ENCODE measurements at regions not wholly inside any gene's neighbourhood (a gene's known extent, or its start where the extent isn't known, plus 50 kb on each side); places are given as distances from the start of the nearest gene placed in this dataset.

- Histone ChIP-seq H3K36me3 (ENCODE audit: control insufficient read depth, insufficient read depth, low read length) (no peaks in the 10 kb centered on the region), H3K27me3 (ENCODE audit: control insufficient read depth, insufficient read depth, low read length) (peaks cover 31% of the 10 kb centered on the region), H3K27ac (ENCODE audit: low read length) (no peak overlapping the region), H3K4me3 (ENCODE audit: low read depth in 2 of 2, low read length in 2 of 2) (no peak overlapping the region), H3K4me1 (ENCODE audit: control insufficient read depth, insufficient read depth, low read length) (no peaks in the 10 kb centered on the region), H3K9me3 (ENCODE audit: control insufficient read depth, insufficient read depth, low read depth, low read length) (no peaks in the 10 kb centered on the region)
- DNase-seq (ENCODE audit: low read depth, low spot score) (no peak), ATAC-seq (no peak)
- in situ Hi-C loops (cut with HindIII; ENCODE audit: low pct_unique_long_range_greater_than_20kb, low sequenced_read_pairs) = no loop called here
- TF ChIP-seq SIN3A (IDR thresholded peaks at IDR 0.05; ENCODE audit: borderline replicate concordance, insufficient read depth, low read depth, low read length) (no peak), TCF7L2 (IDR thresholded peaks at IDR 0.05; ENCODE audit: low read depth, low read length) (no peak), POLR2AphosphoS5 (IDR thresholded peaks at IDR 0.05; ENCODE audit: low read depth, low read length) (no peak), CTCF (IDR thresholded peaks at IDR 0.05) (no peak), REST (IDR thresholded peaks at IDR 0.05; ENCODE audit: insufficient read depth in 1 of 2, low read depth in 2 of 2, low read length in 1 of 2) (no peak)
- POLR2A ChIA-PET = no interaction called here
- no TSS peak for BruUV-seq (replicated peaks)
- CTCF ChIA-PET = no interaction called here
- intact Hi-C loops (cut with micrococcal nuclease; ENCODE audit: unreplicated experiment) = no loop called here
Observed at GRCh38 chr3:124516333-124516732, 213.9 kb upstream of the UMPS start.

DNA sequence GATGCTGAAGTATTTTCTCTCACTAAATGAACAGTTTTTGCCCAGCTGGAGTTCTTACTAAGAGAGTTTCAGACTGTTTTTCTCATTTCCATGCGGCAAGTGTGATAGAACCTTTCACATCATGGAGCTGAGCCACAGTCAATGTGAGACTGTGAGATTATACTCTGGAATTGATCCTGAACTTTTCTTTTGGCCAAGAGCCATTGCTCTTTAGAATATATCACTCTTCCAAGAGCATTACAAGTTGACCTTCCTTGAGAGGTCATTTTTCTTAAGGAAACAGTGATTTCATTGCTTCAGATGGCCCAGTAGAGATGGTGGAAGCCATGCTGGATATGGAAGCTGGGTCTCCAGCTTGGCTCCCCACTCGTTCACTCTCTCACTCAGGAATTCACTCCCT, 212.9 kb upstream of the UMPS start:
- ATAC-seq (no peak), DNase-seq (ENCODE audit: low read depth, low spot score) (no peak)
- TF ChIP-seq TCF7L2 (IDR thresholded peaks at IDR 0.05; ENCODE audit: low read depth, low read length) (no peak), POLR2AphosphoS5 (IDR thresholded peaks at IDR 0.05; ENCODE audit: low read depth, low read length) (no peak), CTCF (IDR thresholded peaks at IDR 0.05) (no peak), SIN3A (IDR thresholded peaks at IDR 0.05; ENCODE audit: borderline replicate concordance, insufficient read depth, low read depth, low read length) (no peak), REST (IDR thresholded peaks at IDR 0.05; ENCODE audit: insufficient read depth in 1 of 2, low read depth in 2 of 2, low read length in 1 of 2) (no peak)
- in situ Hi-C loops (cut with HindIII; ENCODE audit: low pct_unique_long_range_greater_than_20kb, low sequenced_read_pairs) = no loop called here
- Histone ChIP-seq H3K27me3 (ENCODE audit: control insufficient read depth, insufficient read depth, low read length) (peaks cover 32% of the 10 kb centered on the region), H3K9me3 (ENCODE audit: control insufficient read depth, insufficient read depth, low read depth, low read length) (no peaks in the 10 kb centered on the region), H3K4me1 (ENCODE audit: control insufficient read depth, insufficient read depth, low read length) (no peaks in the 10 kb centered on the region), H3K27ac (ENCODE audit: low read length) (no peak overlapping the region), H3K36me3 (ENCODE audit: control insufficient read depth, insufficient read depth, low read length) (no peaks in the 10 kb centered on the region), H3K4me3 (ENCODE audit: low read depth in 2 of 2, low read length in 2 of 2) (no peak overlapping the region)
- CTCF ChIA-PET = no interaction called here
- BruUV-seq (replicated peaks) = no TSS peak
- intact Hi-C loops (cut with micrococcal nuclease; ENCODE audit: unreplicated experiment) = no loop called here
- POLR2A ChIA-PET = interaction anchor here (0.6 kb wide), 1 partner anchor 115 kb away, joined by 4 read pairs; no protein-coding TSS in a partner anchor
